Loucy (cell line): ENCODE measurements at regions not wholly inside any gene's neighbourhood (a gene's known extent, or its start where the extent isn't known, plus 50 kb on each side); places are given as distances from the start of the nearest gene placed in this dataset.

Experiments used
- H2AFZ ChIP-seq: fragments of 200-600 bp; sonication (generic); 2 replicates; pipeline ENCODE4 v1.6.0; 2016; ENCODE audit warnings: antibody characterized with exemption, mild to moderate bottlenecking, low read length, moderate library complexity
- H3F3A ChIP-seq: fragments of 200-600 bp; 2 replicates; pipeline ENCODE4 v1.6.0; 2016; ENCODE audit warnings: antibody characterized with exemption, low read depth, mild to moderate bottlenecking
- H3K27me3 ChIP-seq: fragments of 200-600 bp; sonication (generic); 2 replicates; pipeline ENCODE4 v1.6.1; 2014; ENCODE audit warnings: low read length, mild to moderate bottlenecking; ENCODE audit not compliant: insufficient read depth, poor library complexity, severe bottlenecking
- H3K36me3 ChIP-seq: fragments of 200-600 bp; sonication (generic); 2 replicates; pipeline ENCODE4 v1.6.1; 2016; ENCODE audit warnings: low read length; ENCODE audit not compliant: insufficient read depth
- H3K4me1 ChIP-seq: fragments of 200-600 bp; sonication (generic); 2 replicates; pipeline ENCODE4 v1.5.1; 2014; ENCODE audit warnings: low read length, mild to moderate bottlenecking; ENCODE audit not compliant: insufficient read depth, poor library complexity, severe bottlenecking
- H3K4me2 ChIP-seq: fragments of 200-600 bp; sonication (generic); 2 replicates; pipeline ENCODE4 v1.6.0; 2014; ENCODE audit warnings: antibody characterized with exemption, low read length, low read depth, mild to moderate bottlenecking; ENCODE audit not compliant: poor library complexity, severe bottlenecking
- H3K4me3 ChIP-seq: fragments of 200-600 bp; sonication (generic); 2 replicates; pipeline ENCODE4 v1.5.1; 2014; ENCODE audit warnings: low read length, mild to moderate bottlenecking, mixed read lengths; ENCODE audit not compliant: poor library complexity, severe bottlenecking
- H3K79me2 ChIP-seq: fragments of 200-600 bp; sonication (generic); 2 replicates; pipeline ENCODE4 v1.6.1; 2014; ENCODE audit warnings: low read length; ENCODE audit not compliant: insufficient read depth
- H3K9ac ChIP-seq: fragments of 200-600 bp; sonication (generic); 2 replicates; pipeline ENCODE4 v1.6.0; 2014; ENCODE audit warnings: mild to moderate bottlenecking, low read depth, low read length, moderate library complexity; ENCODE audit not compliant: poor library complexity, severe bottlenecking
- H3K9me2 ChIP-seq: fragments of 200-600 bp; sonication (generic); replicated peaks from 2 replicates; pipeline ENCODE4 v1.6.1; 2016; ENCODE audit warnings: low read depth, low read length, mixed read lengths
- H3K9me3 ChIP-seq: fragments of 200-600 bp; sonication (generic); 2 replicates; pipeline ENCODE4 v1.6.1; 2014; ENCODE audit warnings: mild to moderate bottlenecking, antibody characterized with exemption, low read length, low read depth; ENCODE audit not compliant: insufficient read depth
- H4K20me1 ChIP-seq: fragments of 200-600 bp; sonication (generic); 2 replicates; pipeline ENCODE4 v1.6.0; 2014; ENCODE audit warnings: antibody characterized with exemption, low read length, mild to moderate bottlenecking; ENCODE audit not compliant: insufficient read depth, poor library complexity, severe bottlenecking
- CTCF ChIP-seq: fragments of 200-600 bp; sonication (generic); conservative IDR thresholded peaks from 2 replicates; pipeline ENCODE4 v1.5.1; 2014; ENCODE audit warnings: mild to moderate bottlenecking, antibody characterized with exemption, low read length
- EZH2phosphoT487 ChIP-seq: fragments of 200-600 bp; IDR thresholded peaks from 2 replicates; pipeline ENCODE4 v1.6.1; 2018; ENCODE audit warnings: antibody characterized with exemption, mild to moderate bottlenecking, moderate library complexity, borderline replicate concordance

- H3K9ac ChIP-seq, result no peak overlapping the region
- no peaks in the 10 kb centered on the region for H3K27me3 ChIP-seq
- peaks cover 22% of the 10 kb centered on the region for H3K4me1 ChIP-seq
- H3F3A ChIP-seq, result no peaks in the 10 kb centered on the region
- H3K4me3 ChIP-seq, result no peak overlapping the region
- H2AFZ ChIP-seq, result no peak overlapping the region
- H4K20me1 ChIP-seq, result no peaks in the 10 kb centered on the region
- no peak overlapping the region for H3K4me2 ChIP-seq
- H3K9me2 ChIP-seq, result no peaks in the 10 kb centered on the region
- H3K36me3 ChIP-seq, result no peaks in the 10 kb centered on the region
- H3K9me3 ChIP-seq, result no peaks in the 10 kb centered on the region
- TF ChIP-seq EZH2phosphoT487, result no peak
- TF ChIP-seq CTCF, result 0 out of 2 replicates have a peak, but pooled peaks have one; percentile 19
- no peaks in the 10 kb centered on the region for H3K79me2 ChIP-seq
Observed at GRCh38 chr14:106808458-106808857, 1282.1 kb downstream of the TMEM121 start.

- no peak overlapping the region for H3K4me2 ChIP-seq
- TF ChIP-seq EZH2phosphoT487 (no peak), CTCF (no peak)
- no peaks in the 10 kb centered on the region for H3K9me2 ChIP-seq
- no peaks in the 10 kb centered on the region for H3K36me3 ChIP-seq
- no peaks in the 10 kb centered on the region for H3K9me3 ChIP-seq
- H2AFZ ChIP-seq, result no peak overlapping the region
- peaks cover 22% of the 10 kb centered on the region for H3K4me1 ChIP-seq
- no peak overlapping the region for H3K9ac ChIP-seq
- no peaks in the 10 kb centered on the region for H3F3A ChIP-seq
- H3K4me3 ChIP-seq, result no peak overlapping the region
- H3K27me3 ChIP-seq, result no peaks in the 10 kb centered on the region
- H3K79me2 ChIP-seq, result no peaks in the 10 kb centered on the region
- no peaks in the 10 kb centered on the region for H4K20me1 ChIP-seq
Observed at GRCh38 chr14:106808907-106809306, 1282.5 kb downstream of the TMEM121 start.

GRCh38 chr14:106809615-106810014 lies 1283.2 kb downstream of the TMEM121 start:
- no peaks in the 10 kb centered on the region for H3F3A ChIP-seq
- H3K4me2 ChIP-seq, result no peak overlapping the region
- H3K4me1 ChIP-seq, result peaks cover 22% of the 10 kb centered on the region
- H3K79me2 ChIP-seq, result no peaks in the 10 kb centered on the region
- no peaks in the 10 kb centered on the region for H4K20me1 ChIP-seq
- no peak overlapping the region for H3K9ac ChIP-seq
- H3K9me2 ChIP-seq, result no peaks in the 10 kb centered on the region
- H3K9me3 ChIP-seq, result no peaks in the 10 kb centered on the region
- H3K27me3 ChIP-seq, result no peaks in the 10 kb centered on the region
- H2AFZ ChIP-seq, result no peak overlapping the region
- no peak overlapping the region for H3K4me3 ChIP-seq
- TF ChIP-seq EZH2phosphoT487, result no peak
- TF ChIP-seq CTCF, result no peak
- no peaks in the 10 kb centered on the region for H3K36me3 ChIP-seq
